Osteocyte (in vitro differentiated cells): ENCODE measurements at regions not wholly inside any gene's neighbourhood (a gene's known extent, or its start where the extent isn't known, plus 50 kb on each side); places are given as distances from the start of the nearest gene placed in this dataset.

Experiments used
- DNase-seq: peaks from one replicate; pipeline ENCODE4 v3.0.0; 2021; ENCODE audit warnings: mixed read lengths; ENCODE audit not compliant: unreplicated experiment; ENCODE audit errors: extremely low spot score
- H3K27ac Mint-ChIP-seq: one replicate; pipeline ENCODE4 v1.8.0; 2021; ENCODE audit warnings: mild to moderate bottlenecking, mixed read lengths; ENCODE audit not compliant: unreplicated experiment
- H3K27me3 Mint-ChIP-seq: one replicate; pipeline ENCODE4 v1.8.0; 2021; ENCODE audit warnings: mixed read lengths; ENCODE audit not compliant: unreplicated experiment
- H3K36me3 Mint-ChIP-seq: one replicate; pipeline ENCODE4 v1.8.0; 2021; ENCODE audit warnings: mixed read lengths; ENCODE audit not compliant: unreplicated experiment
- H3K4me1 Mint-ChIP-seq: one replicate; pipeline ENCODE4 v1.8.0; 2021; ENCODE audit warnings: mixed read lengths; ENCODE audit not compliant: unreplicated experiment
- H3K4me3 Mint-ChIP-seq: one replicate; pipeline ENCODE4 v1.8.0; 2021; ENCODE audit warnings: mild to moderate bottlenecking, moderate library complexity, mixed read lengths; ENCODE audit not compliant: unreplicated experiment
- H3K9me3 Mint-ChIP-seq: one replicate; pipeline ENCODE4 v1.8.0; 2021; ENCODE audit warnings: mixed read lengths; ENCODE audit not compliant: unreplicated experiment
- CTCF ChIP-seq: fragments of 200-600 bp; sonication (generic); IDR thresholded peaks from 2 replicates; pipeline ENCODE4 v1.5.0; 2021; ENCODE audit warnings: antibody characterized with exemption, mild to moderate bottlenecking, moderate library complexity

GRCh38 chr21:16978309-16978895 lies 534.4 kb upstream of the CXADR start:
- Mint-ChIP-seq H3K4me3 (no peak overlapping the region), H3K27ac (no peak overlapping the region), H3K9me3 (no peaks in the 10 kb centered on the region), H3K27me3 (no peaks in the 10 kb centered on the region), H3K4me1 (peaks cover 25% of the 10 kb centered on the region), H3K36me3 (peaks cover under 1% of the 10 kb centered on the region)
- DNase-seq = no peak
- no peak for TF ChIP-seq CTCF

GRCh38 chr21:16979574-16979973 lies 533.3 kb upstream of the CXADR start:
- TF ChIP-seq CTCF = no peak

GRCh38 chr21:16983420-16983819 lies 529.4 kb upstream of the CXADR start:
- no peak overlapping the region for H3K4me3 Mint-ChIP-seq

More at GRCh38 chr21:16979574-16979973, 533.3 kb upstream of the CXADR start:
- H3K36me3 Mint-ChIP-seq = no peaks in the 10 kb centered on the region
- H3K27ac Mint-ChIP-seq = no peak overlapping the region
- H3K9me3 Mint-ChIP-seq = no peaks in the 10 kb centered on the region
- H3K4me3 Mint-ChIP-seq = no peak overlapping the region
- peaks cover 24% of the 10 kb centered on the region for H3K4me1 Mint-ChIP-seq
- no peaks in the 10 kb centered on the region for H3K27me3 Mint-ChIP-seq
- no peak for DNase-seq

GRCh38 chr21:16992448-16992847 lies 520.4 kb upstream of the CXADR start:
- Mint-ChIP-seq H3K9me3 (peaks cover 13% of the 10 kb centered on the region), H3K27ac (no peak overlapping the region), H3K27me3 (no peaks in the 10 kb centered on the region), H3K4me3 (no peak overlapping the region), H3K36me3 (peaks cover 2% of the 10 kb centered on the region), H3K4me1 (peaks cover 21% of the 10 kb centered on the region)
- TF ChIP-seq CTCF = no peak
- no peak for DNase-seq

More at GRCh38 chr21:16983420-16983819, 529.4 kb upstream of the CXADR start:
- no peaks in the 10 kb centered on the region for H3K27me3 Mint-ChIP-seq
- H3K36me3 Mint-ChIP-seq = no peaks in the 10 kb centered on the region
- no peak for DNase-seq
- TF ChIP-seq CTCF = no peak
- H3K4me1 Mint-ChIP-seq = no peaks in the 10 kb centered on the region
- no peak overlapping the region for H3K27ac Mint-ChIP-seq
- H3K9me3 Mint-ChIP-seq = peaks cover 9% of the 10 kb centered on the region

- TF ChIP-seq CTCF = no peak
- Mint-ChIP-seq H3K27me3 (no peaks in the 10 kb centered on the region), H3K36me3 (peaks cover 2% of the 10 kb centered on the region), H3K27ac (no peak overlapping the region), H3K4me1 (peaks cover 24% of the 10 kb centered on the region), H3K9me3 (peaks cover 16% of the 10 kb centered on the region), H3K4me3 (no peak overlapping the region)
- no peak for DNase-seq
Observed at GRCh38 chr21:16993416-16994038, 519.3 kb upstream of the CXADR start.
